ENCODE measurements at regions not wholly inside any gene's neighbourhood (a gene's known extent, or its start where the extent isn't known, plus 50 kb on each side); places are given as distances from the start of the nearest gene placed in this dataset.
"Not testable (repeated sequence)": the region's sequence is repeated elsewhere in the genome, so short reads cannot be mapped to it uniquely, and the experiment has no call there.

DNA sequence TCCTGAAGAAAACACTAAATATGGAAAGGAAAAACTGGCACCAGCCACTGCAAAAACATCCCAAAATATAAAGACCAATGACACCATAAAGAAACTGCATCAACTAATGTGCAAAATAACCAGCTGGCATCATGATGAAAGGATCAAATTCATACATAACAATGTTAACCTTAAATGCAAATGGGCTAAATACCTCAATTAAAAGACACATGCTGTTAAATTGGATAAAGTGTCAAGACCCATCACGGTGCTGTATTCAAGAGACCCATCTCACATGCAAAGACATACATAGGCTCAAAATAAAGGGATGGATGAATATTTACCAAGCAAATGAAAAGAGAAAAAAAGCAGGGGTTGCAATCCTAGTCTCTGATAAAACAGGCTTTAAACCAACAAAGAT is 231.9 kb downstream of the RPRM start:
- TF ChIP-seq, protein P1, sequence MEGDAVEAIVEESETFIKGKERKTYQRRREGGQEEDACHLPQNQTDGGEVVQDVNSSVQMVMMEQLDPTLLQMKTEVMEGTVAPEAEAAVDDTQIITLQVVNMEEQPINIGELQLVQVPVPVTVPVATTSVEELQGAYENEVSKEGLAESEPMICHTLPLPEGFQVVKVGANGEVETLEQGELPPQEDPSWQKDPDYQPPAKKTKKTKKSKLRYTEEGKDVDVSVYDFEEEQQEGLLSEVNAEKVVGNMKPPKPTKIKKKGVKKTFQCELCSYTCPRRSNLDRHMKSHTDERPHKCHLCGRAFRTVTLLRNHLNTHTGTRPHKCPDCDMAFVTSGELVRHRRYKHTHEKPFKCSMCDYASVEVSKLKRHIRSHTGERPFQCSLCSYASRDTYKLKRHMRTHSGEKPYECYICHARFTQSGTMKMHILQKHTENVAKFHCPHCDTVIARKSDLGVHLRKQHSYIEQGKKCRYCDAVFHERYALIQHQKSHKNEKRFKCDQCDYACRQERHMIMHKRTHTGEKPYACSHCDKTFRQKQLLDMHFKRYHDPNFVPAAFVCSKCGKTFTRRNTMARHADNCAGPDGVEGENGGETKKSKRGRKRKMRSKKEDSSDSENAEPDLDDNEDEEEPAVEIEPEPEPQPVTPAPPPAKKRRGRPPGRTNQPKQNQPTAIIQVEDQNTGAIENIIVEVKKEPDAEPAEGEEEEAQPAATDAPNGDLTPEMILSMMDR (IDR thresholded peaks at IDR 0.05 in 4 of 5, conservative IDR thresholded peaks at IDR 0.05 in 1 of 5), result not testable (repeated sequence)
- TF ChIP-seq POLR2A (IDR thresholded peaks at IDR 0.05), result not testable (repeated sequence)
